ENCODE measurements at regions not wholly inside any gene's neighbourhood (a gene's known extent, or its start where the extent isn't known, plus 50 kb on each side); places are given as distances from the start of the nearest gene placed in this dataset.

DNA sequence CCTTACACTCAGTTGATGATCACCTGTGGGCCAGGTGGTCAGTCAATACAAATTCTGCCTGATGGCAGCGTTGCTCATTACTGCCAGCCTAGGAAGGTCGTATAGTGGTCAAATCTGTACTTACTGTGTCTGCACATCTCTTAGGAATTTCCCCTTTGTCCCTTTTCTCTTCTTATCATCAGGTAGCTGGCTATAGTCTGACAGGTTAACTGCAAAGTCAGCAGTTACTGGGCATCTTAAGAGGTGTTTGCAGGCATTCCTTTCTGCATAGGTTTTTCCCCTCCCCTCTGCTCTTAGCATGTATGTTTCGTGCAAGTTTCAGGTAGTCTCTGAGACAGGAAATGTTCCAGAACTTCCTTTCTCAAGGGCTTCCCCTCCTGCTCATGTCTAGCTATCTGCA, 298.7 kb downstream of the LRRIQ3 start:
- no peaks in the 10 kb centered on the region for H3K9me3 ChIP-seq (ENCODE audit: control insufficient read depth, insufficient read depth, low read length)
- ChIA-PET POLR2A (no interaction called here), CTCF (no interaction called here)
- H3K4me3 ChIP-seq (ENCODE audit: low read depth, low read length): no peak overlapping the region
- no peaks in the 10 kb centered on the region for H3K27me3 ChIP-seq (ENCODE audit: control insufficient read depth, insufficient read depth, low read length)
- H3K27ac ChIP-seq (ENCODE audit: low read depth, low read length): no peak overlapping the region
- TF ChIP-seq, protein P1, sequence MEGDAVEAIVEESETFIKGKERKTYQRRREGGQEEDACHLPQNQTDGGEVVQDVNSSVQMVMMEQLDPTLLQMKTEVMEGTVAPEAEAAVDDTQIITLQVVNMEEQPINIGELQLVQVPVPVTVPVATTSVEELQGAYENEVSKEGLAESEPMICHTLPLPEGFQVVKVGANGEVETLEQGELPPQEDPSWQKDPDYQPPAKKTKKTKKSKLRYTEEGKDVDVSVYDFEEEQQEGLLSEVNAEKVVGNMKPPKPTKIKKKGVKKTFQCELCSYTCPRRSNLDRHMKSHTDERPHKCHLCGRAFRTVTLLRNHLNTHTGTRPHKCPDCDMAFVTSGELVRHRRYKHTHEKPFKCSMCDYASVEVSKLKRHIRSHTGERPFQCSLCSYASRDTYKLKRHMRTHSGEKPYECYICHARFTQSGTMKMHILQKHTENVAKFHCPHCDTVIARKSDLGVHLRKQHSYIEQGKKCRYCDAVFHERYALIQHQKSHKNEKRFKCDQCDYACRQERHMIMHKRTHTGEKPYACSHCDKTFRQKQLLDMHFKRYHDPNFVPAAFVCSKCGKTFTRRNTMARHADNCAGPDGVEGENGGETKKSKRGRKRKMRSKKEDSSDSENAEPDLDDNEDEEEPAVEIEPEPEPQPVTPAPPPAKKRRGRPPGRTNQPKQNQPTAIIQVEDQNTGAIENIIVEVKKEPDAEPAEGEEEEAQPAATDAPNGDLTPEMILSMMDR (IDR thresholded peaks at IDR 0.05; ENCODE audit: low read depth, low read length): no peak
- DNase-seq (ENCODE audit: low read depth, low spot score): no peak

DNA sequence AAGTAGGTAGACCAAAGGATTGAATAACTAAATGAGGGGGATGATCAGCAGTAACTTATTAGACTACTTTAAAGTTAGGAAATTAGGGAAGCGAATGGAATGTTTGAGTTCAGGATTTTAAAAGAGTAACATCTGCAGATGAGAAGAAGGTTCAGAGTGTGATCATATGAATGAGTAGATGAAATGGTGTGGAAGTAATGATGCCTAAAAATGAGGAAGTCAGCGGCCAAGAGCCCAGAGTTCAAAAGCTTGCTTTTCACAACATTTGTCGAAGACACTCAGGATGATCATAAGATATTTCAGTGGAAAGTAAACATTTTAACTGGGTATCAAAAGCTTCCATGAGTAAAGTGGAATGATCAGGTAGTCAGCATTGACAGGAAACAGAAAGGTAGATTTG, 299.4 kb downstream of the LRRIQ3 start:
- H3K27ac ChIP-seq (ENCODE audit: low read depth, low read length): no peak overlapping the region
- no peaks in the 10 kb centered on the region for H3K9me3 ChIP-seq (ENCODE audit: control insufficient read depth, insufficient read depth, low read length)
- no peak overlapping the region for H3K4me3 ChIP-seq (ENCODE audit: low read depth, low read length)
- CTCF ChIA-PET: no interaction called here
- no peak for DNase-seq (ENCODE audit: low read depth, low spot score)
- no peaks in the 10 kb centered on the region for H3K27me3 ChIP-seq (ENCODE audit: control insufficient read depth, insufficient read depth, low read length)
- TF ChIP-seq, protein P1 (IDR thresholded peaks at IDR 0.05; ENCODE audit: low read depth, low read length): no peak
- POLR2A ChIA-PET: no interaction called here

- no peaks in the 10 kb centered on the region for H3K9me3 ChIP-seq (ENCODE audit: control insufficient read depth, insufficient read depth, low read length)
- no peaks in the 10 kb centered on the region for H3K27me3 ChIP-seq (ENCODE audit: control insufficient read depth, insufficient read depth, low read length)
- TF ChIP-seq, protein P1 (IDR thresholded peaks at IDR 0.05; ENCODE audit: low read depth, low read length): no peak
- no peak overlapping the region for H3K4me3 ChIP-seq (ENCODE audit: low read depth, low read length)
- H3K27ac ChIP-seq (ENCODE audit: low read depth, low read length): no peak overlapping the region
- DNase-seq (ENCODE audit: low read depth, low spot score): no peak
- CTCF ChIA-PET: no interaction called here
- POLR2A ChIA-PET: no interaction called here
Observed at GRCh38 chr1:73887412-73887811, 310.6 kb downstream of the LRRIQ3 start.

DNA sequence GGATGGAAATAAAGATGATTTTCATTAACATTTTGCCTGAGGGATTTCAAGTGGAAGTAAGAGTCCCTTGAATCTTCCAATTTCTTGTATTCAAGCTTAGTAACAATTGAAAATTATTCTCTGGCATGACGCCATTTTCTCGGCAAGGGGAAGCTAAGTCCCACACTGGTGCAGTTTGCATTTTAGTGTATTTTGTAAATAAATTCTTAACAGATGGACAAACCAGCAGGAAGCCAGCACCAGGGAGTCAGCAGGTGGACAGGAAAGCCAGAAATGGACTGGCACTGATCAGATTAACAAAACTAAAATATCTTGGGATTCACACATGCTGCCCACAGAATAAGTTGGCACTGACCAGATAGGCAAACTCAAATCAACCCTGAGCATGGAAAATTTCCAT, 311.3 kb downstream of the LRRIQ3 start:
- Histone ChIP-seq H3K9me3 (ENCODE audit: control insufficient read depth, insufficient read depth, low read length) (no peaks in the 10 kb centered on the region), H3K27ac (ENCODE audit: low read depth, low read length) (no peak overlapping the region), H3K27me3 (ENCODE audit: control insufficient read depth, insufficient read depth, low read length) (no peaks in the 10 kb centered on the region), H3K4me3 (ENCODE audit: low read depth, low read length) (no peak overlapping the region)
- POLR2A ChIA-PET: no interaction called here
- TF ChIP-seq, protein P1 (IDR thresholded peaks at IDR 0.05; ENCODE audit: low read depth, low read length): no peak
- no peak for DNase-seq (ENCODE audit: low read depth, low spot score)
- CTCF ChIA-PET: no interaction called here

GRCh38 chr1:73874806-73875205, 323.2 kb downstream of the LRRIQ3 start:
- H3K27ac ChIP-seq (ENCODE audit: low read depth, low read length): no peak overlapping the region
- DNase-seq (ENCODE audit: low read depth, low spot score): no peak
- H3K9me3 ChIP-seq (ENCODE audit: control insufficient read depth, insufficient read depth, low read length): peaks cover 3% of the 10 kb centered on the region; the same call in 1 of the 2 replicates
- POLR2A ChIA-PET: no interaction called here
- CTCF ChIA-PET: no interaction called here
- TF ChIP-seq, protein P1 (IDR thresholded peaks at IDR 0.05; ENCODE audit: low read depth, low read length): no peak
- no peak overlapping the region for H3K4me3 ChIP-seq (ENCODE audit: low read depth, low read length)
- no peaks in the 10 kb centered on the region for H3K27me3 ChIP-seq (ENCODE audit: control insufficient read depth, insufficient read depth, low read length)
